Testis (tissue), 2 donors: ENCODE measurements at regions not wholly inside any gene's neighbourhood (a gene's known extent, or its start where the extent isn't known, plus 50 kb on each side); places are given as distances from the start of the nearest gene placed in this dataset.

Source experiments
- CTCF ChIP-seq, 3 experiments: fragments of 450-650 bp in 2 of 3; fragments of 200-600 bp in 1 of 3; sonication (generic) in 1 of 3; IDR thresholded peaks; one replicate each; pipeline ENCODE4 v1.5.1; 2016 to 2019; ENCODE audit warnings: antibody characterized with exemption in 3 of 3, mild to moderate bottlenecking in 2 of 3, moderate library complexity in 1 of 3
- POLR2A ChIP-seq: fragments of 450-650 bp; IDR thresholded peaks from one replicate; pipeline ENCODE4 v1.6.1; 2017; ENCODE audit warnings: antibody characterized with exemption, mild to moderate bottlenecking, moderate library complexity

- TF ChIP-seq CTCF (IDR thresholded peaks at IDR 0.05) = no peak
- no peak for TF ChIP-seq POLR2A
Observed at GRCh38 chr4:38315286-38315685, 348.7 kb upstream of the KLF3 start.
